Activated CD4-positive, alpha-beta T cell treated with anti-CD3 and anti-CD28 coated beads, Interleukin-2, amount 10 ng/mL, durations not matched to agents 7 days and 5 days (primary cell): ENCODE measurements at regions not wholly inside any gene's neighbourhood (a gene's known extent, or its start where the extent isn't known, plus 50 kb on each side); places are given as distances from the start of the nearest gene placed in this dataset.
A peak's percentile ranks its signal among the peaks of the same experiment; 100 is the strongest.

ENCODE experiments used
- CTCF ChIA-PET: fragments of 350-600 bp; sonication (Branson Sonifier 250); formaldehyde crosslinking; loops from one replicate; lab custom pipeline; 2021; ENCODE audit warnings: antibody characterized with exemption; lab: Charles Lee
- POLR2A ChIA-PET: fragments of 350-600 bp; sonication (Branson Sonifier 250); formaldehyde crosslinking; loops from one replicate; lab custom pipeline; 2021; ENCODE audit warnings: antibody characterized with exemption; lab: Charles Lee
- DNase-seq: peaks from one replicate; pipeline ENCODE4 v3.0.0-alpha.2; 2020
- H3K27ac Mint-ChIP-seq: one replicate; pipeline ENCODE4 v1.8.0; 2021; ENCODE audit warnings: mild to moderate bottlenecking, moderate library complexity, mixed read lengths
- H3K27me3 Mint-ChIP-seq: one replicate; pipeline ENCODE4 v1.8.0; 2021; ENCODE audit warnings: mixed read lengths
- H3K36me3 Mint-ChIP-seq: one replicate; pipeline ENCODE4 v1.8.0; 2021; ENCODE audit warnings: low read depth, mixed read lengths
- H3K4me1 Mint-ChIP-seq: one replicate; pipeline ENCODE4 v1.8.0; 2021; ENCODE audit warnings: mixed read lengths
- H3K4me3 Mint-ChIP-seq: one replicate; pipeline ENCODE4 v1.8.0; 2021; ENCODE audit warnings: mild to moderate bottlenecking, moderate library complexity, mixed read lengths
- H3K9me3 Mint-ChIP-seq: one replicate; pipeline ENCODE4 v1.8.0; 2021; ENCODE audit warnings: mixed read lengths

DNA sequence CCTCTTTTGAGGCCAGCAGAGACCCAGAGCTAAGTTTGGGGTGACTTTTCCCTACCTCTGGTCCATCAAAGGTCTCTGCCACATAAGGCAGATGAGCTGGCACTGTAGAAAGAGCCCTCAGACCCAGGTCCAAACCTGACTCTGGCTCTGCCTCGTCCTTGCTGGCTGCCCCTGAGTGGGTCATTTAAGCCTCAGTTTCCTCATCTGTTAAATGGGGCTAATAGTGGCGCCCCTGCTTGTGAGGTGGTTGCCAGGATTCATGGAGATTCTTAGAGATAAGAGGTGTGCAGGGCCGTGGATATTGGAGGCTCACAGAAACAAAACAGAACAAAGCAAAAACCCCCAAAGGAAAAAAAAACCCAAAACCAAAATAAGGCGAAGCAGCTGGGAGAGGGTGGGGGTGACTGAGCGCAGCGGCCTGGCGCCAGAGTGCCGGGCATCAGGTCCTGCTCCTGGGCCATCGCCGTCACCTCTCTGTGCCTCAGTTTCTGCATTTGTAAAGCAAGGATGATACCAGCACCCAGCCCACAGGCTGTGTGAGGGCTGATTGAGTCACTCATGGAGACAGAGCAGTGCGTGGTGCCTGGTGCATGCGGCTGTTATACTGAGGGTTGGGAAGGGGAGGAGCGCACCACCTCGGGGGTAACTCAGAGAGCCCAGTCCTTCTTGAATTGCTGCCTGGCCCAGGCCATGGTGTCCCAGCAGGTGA lies 133.8 kb upstream of the PTPN1 start:
- Mint-ChIP-seq H3K36me3 (peaks cover 2% of the 10 kb centered on the region), H3K9me3 (no peaks in the 10 kb centered on the region), H3K4me1 (peaks cover 46% of the 10 kb centered on the region), H3K27me3 (no peaks in the 10 kb centered on the region), H3K27ac (peak overlapping the region; percentile 26), H3K4me3 (no peak overlapping the region)
- POLR2A ChIA-PET = no interaction called here
- DNase-seq = no peak
- CTCF ChIA-PET = interaction anchor here (2.0 kb wide), 1 partner anchor 21 kb away, joined by 4 read pairs; no protein-coding TSS in a partner anchor

DNA sequence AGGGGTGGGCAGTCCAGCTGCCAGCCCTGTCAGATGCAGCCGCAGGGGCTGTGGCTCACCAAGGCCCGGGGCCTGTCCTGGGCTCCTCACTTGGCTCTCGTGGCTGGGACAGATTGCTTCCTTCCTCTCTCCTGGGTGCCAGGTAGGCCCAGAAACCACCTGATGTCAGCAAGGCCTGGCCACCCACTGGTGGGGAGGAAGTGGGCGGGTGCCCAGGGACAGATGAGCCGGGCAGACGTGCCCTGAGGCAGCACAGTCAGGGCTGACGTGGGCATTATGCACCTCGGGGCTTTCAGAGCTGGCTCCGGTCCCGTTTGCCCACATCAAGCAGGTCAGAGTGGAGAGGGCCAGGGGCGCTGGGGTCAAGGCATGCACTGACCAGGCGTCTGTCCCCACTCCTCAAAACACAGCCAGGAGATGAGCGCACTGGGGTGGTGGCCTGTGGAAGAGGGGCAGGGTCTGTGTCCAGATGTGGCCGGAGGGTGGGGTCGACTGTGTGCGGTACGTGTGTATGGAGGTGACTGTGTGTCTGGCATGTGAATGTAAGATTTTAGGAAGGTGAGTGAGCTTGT lies 133.2 kb upstream of the PTPN1 start:
- H3K36me3 Mint-ChIP-seq = peaks cover 3% of the 10 kb centered on the region
- CTCF ChIA-PET = no interaction called here
- no peak overlapping the region for H3K4me3 Mint-ChIP-seq
- no peaks in the 10 kb centered on the region for H3K27me3 Mint-ChIP-seq
- DNase-seq = no peak
- peaks cover 50% of the 10 kb centered on the region for H3K4me1 Mint-ChIP-seq
- POLR2A ChIA-PET = no interaction called here
- H3K9me3 Mint-ChIP-seq = no peaks in the 10 kb centered on the region
- peak overlapping the region; percentile 62 for H3K27ac Mint-ChIP-seq

DNA sequence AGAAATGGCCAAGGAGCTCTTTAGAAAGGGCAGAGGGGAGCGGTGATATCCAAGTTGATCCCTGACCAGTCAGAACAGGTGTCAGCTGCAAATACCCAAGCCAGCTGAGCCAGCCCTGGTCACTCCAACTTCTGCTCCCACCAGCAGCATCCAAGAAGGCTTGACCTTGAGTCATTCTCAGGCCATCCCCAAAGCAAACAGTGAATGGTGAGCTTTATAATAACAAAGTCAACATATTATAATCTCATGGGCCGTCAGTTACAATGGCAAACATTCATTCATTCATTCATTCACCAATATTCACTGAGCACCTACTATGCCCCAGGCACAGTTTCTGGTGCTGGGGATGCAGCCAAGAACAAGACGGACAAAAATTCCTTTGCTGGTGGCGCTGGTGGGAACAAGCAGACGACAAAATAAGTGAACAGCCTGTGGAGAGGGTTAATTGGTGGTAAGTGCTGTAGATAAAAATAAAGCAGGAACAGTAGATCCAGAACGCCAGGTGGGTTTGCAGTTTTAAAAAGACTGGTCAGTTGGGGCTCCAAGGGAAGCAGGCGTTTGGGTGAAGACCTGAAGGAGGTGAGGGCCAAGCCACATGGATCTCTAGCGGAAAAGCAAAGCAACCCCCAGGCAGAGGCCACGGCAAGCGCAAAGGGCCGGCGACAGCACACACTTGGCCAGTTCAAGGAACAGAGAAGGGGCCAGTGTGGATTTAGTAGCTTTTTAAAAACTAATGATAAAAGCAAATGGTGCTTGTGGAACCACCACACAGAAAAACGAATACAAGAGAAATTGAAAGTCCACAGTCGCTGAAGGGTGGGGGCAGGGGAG lies 131.8 kb upstream of the PTPN1 start:
- DNase-seq = no peak
- H3K4me1 Mint-ChIP-seq = peaks cover 64% of the 10 kb centered on the region
- H3K4me3 Mint-ChIP-seq = no peak overlapping the region
- H3K27ac Mint-ChIP-seq = peak overlapping the region; percentile 46
- ChIA-PET POLR2A (no interaction called here), CTCF (interaction anchor here (1.0 to 1.6 kb wide), 2 partner anchors 10 to 11 kb away, joined by 3 to 4 read pairs; no protein-coding TSS in a partner anchor)
- H3K36me3 Mint-ChIP-seq = peaks cover 3% of the 10 kb centered on the region
- no peaks in the 10 kb centered on the region for H3K9me3 Mint-ChIP-seq
- no peaks in the 10 kb centered on the region for H3K27me3 Mint-ChIP-seq

DNA sequence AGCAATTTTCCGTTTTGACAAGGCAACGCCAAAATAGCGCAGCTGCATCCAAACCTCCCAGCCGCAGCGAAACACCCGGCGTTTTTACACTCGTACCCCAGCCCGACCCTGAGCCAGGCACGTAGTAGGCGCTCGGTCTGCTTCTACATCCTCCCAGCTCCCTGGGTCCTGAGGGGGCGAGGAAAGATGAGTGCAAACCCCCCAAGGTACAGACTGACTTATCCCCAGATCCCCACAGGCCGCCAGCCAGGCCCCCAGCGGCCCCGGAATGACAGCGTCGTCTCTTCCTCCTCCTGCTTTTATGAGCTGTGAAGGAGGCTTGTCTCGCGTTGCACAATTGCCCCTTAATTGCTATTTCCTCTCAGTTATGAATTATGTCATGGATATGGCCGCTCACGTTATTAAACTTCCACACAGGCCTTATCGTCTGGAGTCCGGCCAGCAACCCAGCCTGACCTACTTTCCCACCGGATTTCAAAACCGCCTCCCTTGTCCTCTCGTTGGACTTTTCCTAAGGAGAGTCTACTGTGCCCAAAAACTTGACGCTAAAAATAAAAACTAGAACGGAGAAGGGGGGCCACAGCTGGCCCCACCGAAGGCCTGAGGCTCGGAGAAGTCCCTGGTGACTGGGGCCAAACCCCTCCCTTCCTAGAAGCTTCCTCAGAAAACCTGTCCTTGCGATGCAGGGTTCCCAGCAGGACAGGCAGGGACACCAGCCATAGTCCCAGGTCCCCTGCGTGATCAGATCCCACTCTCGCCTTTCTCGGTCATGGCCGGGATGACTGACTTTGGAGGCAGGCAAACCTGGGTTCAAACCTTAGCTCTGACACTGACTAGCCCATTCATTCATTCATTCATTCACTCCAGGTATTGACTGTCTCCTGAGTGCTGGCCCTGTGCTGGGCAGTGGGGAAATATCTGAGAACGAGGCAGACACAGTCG lies 130.9 kb upstream of the PTPN1 start:
- no peak overlapping the region for H3K4me3 Mint-ChIP-seq
- no peak for DNase-seq
- H3K27me3 Mint-ChIP-seq = no peaks in the 10 kb centered on the region
- H3K27ac Mint-ChIP-seq = no peak overlapping the region
- ChIA-PET CTCF (interaction anchor here (0.6 to 1.6 kb wide), 2 partner anchors 10 to 888 kb away, joined by 3 to 4 read pairs; no protein-coding TSS in a partner anchor), POLR2A (no interaction called here)
- H3K9me3 Mint-ChIP-seq = no peaks in the 10 kb centered on the region
- peaks cover 3% of the 10 kb centered on the region for H3K36me3 Mint-ChIP-seq
- peaks cover 70% of the 10 kb centered on the region for H3K4me1 Mint-ChIP-seq

DNA sequence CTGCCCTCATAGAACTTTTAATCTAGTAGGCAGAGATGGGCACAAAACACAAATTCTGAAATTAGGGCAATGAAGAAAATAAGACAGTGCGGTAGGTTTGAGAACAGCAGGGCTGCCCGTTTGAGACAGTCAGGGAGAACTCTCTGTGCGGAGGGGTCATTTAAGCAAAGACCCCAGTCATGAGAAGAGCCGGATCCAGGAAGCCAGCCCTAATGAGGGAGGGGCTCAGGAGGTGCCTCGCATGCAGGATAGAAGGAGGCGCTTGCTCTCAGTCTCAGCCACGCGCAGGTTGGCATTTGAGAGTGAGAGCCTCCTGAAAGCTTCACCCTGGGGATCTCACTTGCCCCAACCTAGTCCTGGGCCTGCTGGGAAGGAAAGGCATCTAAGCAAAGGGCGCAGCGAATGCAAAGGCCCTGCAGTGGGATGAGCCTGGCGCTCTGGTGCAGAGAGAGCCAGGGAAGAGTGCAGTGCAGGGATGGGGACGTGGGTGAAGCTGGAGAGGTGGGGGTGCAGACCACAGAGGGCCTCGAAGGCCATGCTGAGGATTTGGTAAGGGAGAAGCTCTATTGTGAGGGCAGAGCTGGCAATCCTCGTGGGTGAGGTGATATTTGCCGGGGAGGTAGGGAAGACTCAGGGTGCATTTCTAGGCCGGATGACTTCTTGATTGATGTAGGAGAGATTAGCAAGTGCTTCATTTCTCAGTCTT lies 130.0 kb upstream of the PTPN1 start:
- ChIA-PET CTCF (interaction anchor here (0.6 to 1.6 kb wide), 2 partner anchors 11 to 889 kb away, joined by 3 to 4 read pairs; no protein-coding TSS in a partner anchor), POLR2A (no interaction called here)
- no peaks in the 10 kb centered on the region for H3K9me3 Mint-ChIP-seq
- no peak overlapping the region for H3K4me3 Mint-ChIP-seq
- peaks cover 3% of the 10 kb centered on the region for H3K36me3 Mint-ChIP-seq
- peak overlapping the region; percentile 21 for H3K27ac Mint-ChIP-seq
- no peak for DNase-seq
- no peaks in the 10 kb centered on the region for H3K27me3 Mint-ChIP-seq
- peaks cover 73% of the 10 kb centered on the region for H3K4me1 Mint-ChIP-seq

DNA sequence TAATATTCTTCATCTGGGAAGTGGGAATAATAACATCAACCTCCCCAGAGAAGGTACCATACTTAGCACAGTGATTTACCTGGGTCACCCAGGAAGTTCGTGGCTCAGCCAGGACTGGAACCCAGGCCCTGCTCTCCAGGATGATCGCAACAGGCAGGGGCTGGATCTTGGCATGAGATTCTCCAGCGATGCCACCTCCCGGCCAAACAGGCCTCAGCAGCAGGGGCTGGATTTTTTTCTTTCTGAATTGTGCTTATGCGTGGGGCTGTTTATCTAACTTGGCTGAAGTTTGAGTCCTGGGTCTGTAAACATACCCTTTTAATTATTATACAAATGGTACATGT lies 129.5 kb upstream of the PTPN1 start:
- Mint-ChIP-seq H3K4me1 (peaks cover 75% of the 10 kb centered on the region), H3K27ac (peak overlapping the region; percentile 21), H3K4me3 (no peak overlapping the region), H3K36me3 (peaks cover 3% of the 10 kb centered on the region), H3K9me3 (no peaks in the 10 kb centered on the region), H3K27me3 (no peaks in the 10 kb centered on the region)
- no peak for DNase-seq
- ChIA-PET CTCF (interaction anchor here (2.5 kb wide), 1 partner anchor 11 kb away, joined by 6 read pairs; no protein-coding TSS in a partner anchor), POLR2A (no interaction called here)

DNA sequence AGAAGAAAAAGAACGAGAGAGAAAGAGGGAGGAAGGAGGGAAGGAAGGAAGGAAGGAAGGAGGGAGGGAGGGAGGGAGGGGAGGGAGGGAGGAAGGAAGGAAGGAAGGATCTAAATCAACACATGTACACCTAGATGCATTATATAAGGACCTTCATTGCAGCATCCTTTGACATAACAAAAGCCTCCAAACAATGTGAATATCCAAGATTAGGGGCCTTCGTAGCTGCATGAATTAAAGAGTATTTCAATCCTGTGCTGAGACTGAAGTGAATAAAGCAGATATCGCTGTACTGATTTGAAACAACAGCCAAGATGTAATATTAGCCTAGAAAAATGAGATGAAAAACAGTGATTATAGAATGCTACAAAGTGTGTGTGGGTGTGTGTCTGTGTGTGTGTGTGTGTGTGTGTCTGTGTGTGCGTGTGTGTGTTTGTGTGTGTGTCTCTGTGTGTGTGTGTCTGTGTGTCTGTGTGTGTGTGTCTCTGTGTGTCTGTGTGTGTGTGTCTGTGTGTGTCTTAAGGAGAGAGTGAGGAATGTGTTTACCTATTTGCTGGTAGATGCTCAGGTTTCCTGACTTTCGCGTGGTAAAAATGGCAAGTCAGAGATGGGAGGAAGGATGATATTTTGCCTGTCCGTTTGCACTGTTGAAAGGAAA lies 129.0 kb upstream of the PTPN1 start:
- Mint-ChIP-seq H3K4me3 (peak overlapping the region; percentile 58), H3K27ac (peak overlapping the region; percentile 88), H3K9me3 (no peaks in the 10 kb centered on the region), H3K36me3 (peaks cover 3% of the 10 kb centered on the region), H3K4me1 (peaks cover 80% of the 10 kb centered on the region), H3K27me3 (no peaks in the 10 kb centered on the region)
- DNase-seq = no peak
- POLR2A ChIA-PET = no interaction called here
- CTCF ChIA-PET = interaction anchor here (2.5 kb wide), 1 partner anchor 12 kb away, joined by 6 read pairs; no protein-coding TSS in a partner anchor

DNA sequence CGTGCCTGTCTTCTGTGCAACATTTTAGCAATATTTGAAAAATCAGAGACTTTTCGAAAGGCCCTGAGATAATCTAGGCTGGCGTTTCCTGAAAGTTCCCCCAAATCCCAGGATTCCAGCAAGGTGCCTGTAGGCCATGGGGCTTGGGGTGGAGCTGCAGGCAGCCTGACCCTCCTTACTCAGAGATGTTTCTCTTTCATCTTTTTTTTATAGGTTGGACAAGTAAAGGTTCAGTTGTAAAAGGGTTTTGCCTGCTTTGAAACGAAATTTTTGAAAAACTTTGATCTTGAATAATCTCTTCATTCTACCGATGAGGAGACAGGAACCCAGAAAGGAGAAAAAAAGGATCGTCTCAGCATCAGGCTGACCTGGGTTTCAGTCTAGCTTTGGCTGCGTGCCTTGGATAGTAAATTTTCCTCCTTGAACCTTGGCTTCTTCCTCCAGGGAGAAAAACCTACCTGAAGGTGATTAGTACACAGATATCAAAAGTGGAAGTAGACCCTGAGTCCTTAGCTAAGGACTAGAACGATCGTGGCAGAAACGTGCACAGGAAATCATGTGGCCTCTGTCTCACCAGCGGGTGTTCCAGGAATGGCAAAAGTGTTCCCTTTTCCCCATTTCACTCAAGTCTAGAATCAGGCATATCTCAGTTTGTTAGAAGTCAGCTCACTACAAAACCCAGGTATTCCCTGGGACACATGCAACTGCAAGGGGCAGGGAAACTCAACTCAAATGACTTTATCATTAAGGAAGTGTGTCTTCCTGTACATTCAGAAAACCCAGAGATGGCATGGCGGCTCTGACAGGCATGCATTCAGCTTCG lies 128.2 kb upstream of the PTPN1 start:
- Mint-ChIP-seq H3K36me3 (peaks cover 3% of the 10 kb centered on the region), H3K27ac (peak overlapping the region; percentile 88), H3K9me3 (no peaks in the 10 kb centered on the region), H3K27me3 (no peaks in the 10 kb centered on the region), H3K4me3 (peak overlapping the region; percentile 58), H3K4me1 (peaks cover 78% of the 10 kb centered on the region)
- POLR2A ChIA-PET = interaction anchor here (0.6 kb wide), 1 partner anchor 1161 kb away, joined by 3 read pairs; no protein-coding TSS in a partner anchor
- CTCF ChIA-PET = interaction anchor here (1.2 to 2.5 kb wide), 4 partner anchors 9 to 44 kb away, joined by 3 to 6 read pairs (median 3); no protein-coding TSS in a partner anchor
- DNase-seq = peak; percentile 49

DNA sequence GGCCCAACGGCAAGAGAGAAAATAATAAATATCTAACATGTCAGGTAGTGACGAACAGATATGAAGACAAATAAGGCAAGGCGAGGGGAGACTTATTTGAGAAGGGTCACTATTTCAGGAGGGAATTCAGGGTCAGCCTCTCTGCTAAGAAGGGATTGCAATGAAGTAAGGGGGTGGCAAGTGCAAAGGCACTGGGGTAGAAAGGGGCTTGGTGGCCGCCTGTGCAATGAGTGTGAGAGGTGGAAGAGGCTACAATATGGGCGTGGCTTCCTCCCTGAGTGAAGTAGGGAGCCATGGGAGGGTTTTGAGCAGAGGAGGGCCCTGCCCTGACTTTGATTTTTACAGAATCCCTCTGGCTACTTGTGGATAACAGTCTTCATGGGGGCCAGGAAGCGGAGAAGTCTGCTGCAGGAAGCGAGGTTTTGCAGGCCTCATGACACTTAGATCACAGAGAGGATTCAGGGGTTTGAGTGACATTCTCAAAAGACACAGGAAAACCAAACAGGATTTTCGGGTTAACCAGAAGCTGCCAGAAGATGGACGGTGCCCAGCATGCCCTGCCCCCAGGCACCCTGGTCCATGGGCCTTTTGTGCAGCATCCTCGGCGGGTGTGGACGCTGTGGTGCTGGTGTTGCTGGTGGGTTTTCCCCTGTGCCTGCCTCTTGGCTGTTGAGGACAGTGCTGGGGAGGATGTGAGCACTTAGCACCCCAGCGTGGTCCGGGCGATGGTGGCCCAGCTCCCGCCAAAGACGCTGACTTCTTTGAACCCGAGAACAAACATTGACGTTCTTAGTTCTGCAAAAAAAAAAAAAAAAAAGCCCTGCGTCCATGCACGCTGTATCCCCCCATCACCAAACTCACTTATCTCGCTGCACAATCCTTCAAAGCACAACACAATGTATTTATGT lies 124.2 kb upstream of the PTPN1 start:
- Mint-ChIP-seq H3K27me3 (no peaks in the 10 kb centered on the region), H3K27ac (peak overlapping the region; percentile 80), H3K4me3 (peak overlapping the region; percentile 20), H3K9me3 (no peaks in the 10 kb centered on the region), H3K36me3 (peaks cover 3% of the 10 kb centered on the region), H3K4me1 (peaks cover 79% of the 10 kb centered on the region)
- peak; percentile 77 for DNase-seq
- POLR2A ChIA-PET = interaction anchor here (0.6 kb wide), 3 partner anchors 32 to 64 kb away, joined by 3 to 6 read pairs (median 4); no protein-coding TSS in a partner anchor
- CTCF ChIA-PET = interaction anchor here (1.9 kb wide), 1 partner anchor 44 kb away, joined by 7 read pairs; no protein-coding TSS in a partner anchor

DNA sequence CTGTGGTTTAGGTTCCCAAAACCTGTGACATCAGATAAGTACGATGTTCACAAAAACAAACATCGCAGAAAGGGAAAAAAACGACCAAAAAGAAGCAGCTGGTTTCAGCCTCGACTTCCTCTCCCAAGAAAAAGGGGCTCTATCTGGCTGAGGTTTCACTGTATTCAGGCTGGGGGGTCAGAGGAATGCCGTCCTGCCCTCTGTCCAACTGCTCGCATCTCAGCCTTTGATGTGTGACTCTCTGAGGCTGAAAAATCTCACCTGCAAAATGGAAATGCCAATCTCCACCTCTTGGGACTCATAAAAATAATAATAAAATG lies 123.6 kb upstream of the PTPN1 start:
- no peak for DNase-seq

More for the DNA sequence above, 123.6 kb upstream of the PTPN1 start:
- Mint-ChIP-seq H3K4me1 (peaks cover 75% of the 10 kb centered on the region), H3K27ac (peak overlapping the region; percentile 80), H3K4me3 (peak overlapping the region; percentile 20), H3K27me3 (no peaks in the 10 kb centered on the region), H3K36me3 (no peaks in the 10 kb centered on the region), H3K9me3 (no peaks in the 10 kb centered on the region)
- CTCF ChIA-PET = interaction anchor here (1.9 kb wide), 1 partner anchor 45 kb away, joined by 7 read pairs; no protein-coding TSS in a partner anchor
- POLR2A ChIA-PET = no interaction called here
